ENCODE measurements at regions not wholly inside any gene's neighbourhood (a gene's known extent, or its start where the extent isn't known, plus 50 kb on each side); places are given as distances from the start of the nearest gene placed in this dataset.

DNA sequence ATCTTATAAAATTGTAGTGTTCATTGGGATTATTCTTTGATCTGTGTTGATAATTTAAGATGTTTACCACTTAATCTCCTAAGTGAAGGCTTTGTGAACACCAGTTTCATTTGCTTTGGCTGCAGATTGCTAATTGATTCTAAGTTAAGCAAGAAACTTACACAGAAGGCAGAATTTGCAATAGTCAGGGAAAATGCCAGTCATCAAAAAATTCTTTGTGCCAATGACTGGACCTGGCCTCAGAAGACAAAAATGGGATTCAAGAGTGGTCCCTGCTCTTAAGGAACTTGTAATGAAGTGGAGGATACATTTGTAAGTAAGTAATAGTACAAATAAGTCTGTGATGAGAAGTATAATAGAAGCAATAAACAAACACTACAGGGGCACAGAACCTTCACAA is 63.3 kb upstream of the EXOC2 start:
- no peak for DNase-seq (ENCODE audit: extremely low read depth, low read depth)
- TF ChIP-seq, protein P1, sequence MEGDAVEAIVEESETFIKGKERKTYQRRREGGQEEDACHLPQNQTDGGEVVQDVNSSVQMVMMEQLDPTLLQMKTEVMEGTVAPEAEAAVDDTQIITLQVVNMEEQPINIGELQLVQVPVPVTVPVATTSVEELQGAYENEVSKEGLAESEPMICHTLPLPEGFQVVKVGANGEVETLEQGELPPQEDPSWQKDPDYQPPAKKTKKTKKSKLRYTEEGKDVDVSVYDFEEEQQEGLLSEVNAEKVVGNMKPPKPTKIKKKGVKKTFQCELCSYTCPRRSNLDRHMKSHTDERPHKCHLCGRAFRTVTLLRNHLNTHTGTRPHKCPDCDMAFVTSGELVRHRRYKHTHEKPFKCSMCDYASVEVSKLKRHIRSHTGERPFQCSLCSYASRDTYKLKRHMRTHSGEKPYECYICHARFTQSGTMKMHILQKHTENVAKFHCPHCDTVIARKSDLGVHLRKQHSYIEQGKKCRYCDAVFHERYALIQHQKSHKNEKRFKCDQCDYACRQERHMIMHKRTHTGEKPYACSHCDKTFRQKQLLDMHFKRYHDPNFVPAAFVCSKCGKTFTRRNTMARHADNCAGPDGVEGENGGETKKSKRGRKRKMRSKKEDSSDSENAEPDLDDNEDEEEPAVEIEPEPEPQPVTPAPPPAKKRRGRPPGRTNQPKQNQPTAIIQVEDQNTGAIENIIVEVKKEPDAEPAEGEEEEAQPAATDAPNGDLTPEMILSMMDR (IDR thresholded peaks at IDR 0.05; ENCODE audit: low read depth, low read length): no peak

DNA sequence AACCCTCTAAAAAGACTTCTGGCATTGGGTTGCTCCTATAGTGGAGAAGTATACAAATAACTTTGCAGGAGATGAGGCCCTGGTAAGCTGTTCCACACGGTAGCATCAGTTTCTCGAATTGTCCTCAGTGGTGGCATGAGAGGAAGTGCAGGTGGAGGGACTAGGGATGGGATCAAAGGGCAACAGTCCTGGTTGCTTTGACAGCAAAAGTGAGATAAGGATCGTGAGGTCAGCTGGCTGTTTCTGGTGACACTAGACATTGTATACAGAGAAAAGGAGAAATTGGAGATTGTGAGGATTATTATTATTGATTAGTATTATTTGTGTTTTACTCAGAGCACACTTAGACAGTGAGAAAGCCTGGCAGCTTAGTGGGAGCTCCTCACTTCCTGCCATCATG is 61.3 kb upstream of the EXOC2 start:
- TF ChIP-seq, protein P1 (IDR thresholded peaks at IDR 0.05; ENCODE audit: low read depth, low read length): no peak
- no peak for DNase-seq (ENCODE audit: extremely low read depth, low read depth)

DNA sequence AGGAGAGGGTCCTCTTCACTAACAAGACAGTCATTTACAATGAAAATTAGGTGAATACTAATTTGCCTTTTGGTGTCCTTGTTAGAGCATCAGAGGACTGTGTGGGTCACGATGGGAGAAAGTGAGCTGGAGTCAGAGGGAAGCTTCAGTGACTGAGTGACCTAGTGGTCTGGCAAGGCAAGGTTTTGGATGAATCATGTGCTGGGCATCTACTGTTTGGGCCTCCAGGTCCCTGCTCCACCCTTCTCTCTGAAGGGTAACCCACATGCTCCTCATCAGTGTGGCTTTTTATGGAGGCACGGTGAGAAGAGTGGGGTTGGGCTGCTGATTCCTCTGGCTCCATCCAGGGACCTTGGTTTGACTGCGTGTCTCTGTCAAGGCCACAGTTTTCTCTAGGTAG is 60.5 kb upstream of the EXOC2 start:
- DNase-seq (ENCODE audit: extremely low read depth, low read depth): no peak
- TF ChIP-seq, protein P1 (IDR thresholded peaks at IDR 0.05; ENCODE audit: low read depth, low read length): no peak

DNA sequence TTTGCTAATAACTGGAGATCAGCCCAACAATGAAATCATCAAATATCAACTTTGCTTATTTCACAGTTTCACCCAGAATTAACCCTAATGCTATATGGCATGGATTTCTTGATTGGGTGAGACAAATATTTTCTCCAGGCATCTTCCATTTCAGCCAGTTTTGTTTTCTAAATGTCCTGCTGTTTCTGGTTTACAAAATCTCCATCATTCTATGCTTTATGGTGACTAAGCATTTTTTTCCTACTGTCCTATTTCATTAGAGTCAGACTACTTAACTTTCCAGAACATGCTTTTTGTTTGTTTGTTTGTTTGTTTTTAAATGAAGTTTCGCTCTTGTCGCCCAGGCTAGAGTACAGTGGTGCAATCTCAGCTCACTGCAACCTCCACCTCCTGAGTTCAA is 59.5 kb upstream of the EXOC2 start:
- TF ChIP-seq, protein P1 (IDR thresholded peaks at IDR 0.05; ENCODE audit: low read depth, low read length): no peak

DNA sequence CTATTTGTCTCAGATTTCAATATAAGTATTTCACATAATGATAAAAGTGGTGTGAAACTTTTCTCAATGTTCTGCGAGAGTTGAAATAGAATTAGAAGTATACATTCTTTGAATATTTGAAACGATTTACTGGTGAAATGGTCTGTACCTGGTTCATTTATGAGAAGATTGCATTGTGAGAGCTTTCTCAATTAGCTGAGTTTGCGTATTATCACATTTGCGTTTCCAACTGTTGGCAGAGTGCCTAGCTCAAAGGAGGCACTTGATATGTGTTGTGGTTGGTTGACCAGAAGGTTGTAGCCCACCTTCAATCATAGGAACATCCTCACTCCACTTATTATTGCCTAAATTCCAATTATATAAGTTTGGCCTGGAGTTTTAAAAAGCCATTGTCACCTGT is 58.8 kb upstream of the EXOC2 start:
- TF ChIP-seq, protein P1 (IDR thresholded peaks at IDR 0.05; ENCODE audit: low read depth, low read length): no peak
- no peak for DNase-seq (ENCODE audit: extremely low read depth, low read depth)

More for the DNA sequence above, 59.5 kb upstream of the EXOC2 start:
- DNase-seq (ENCODE audit: extremely low read depth, low read depth): no peak

DNA sequence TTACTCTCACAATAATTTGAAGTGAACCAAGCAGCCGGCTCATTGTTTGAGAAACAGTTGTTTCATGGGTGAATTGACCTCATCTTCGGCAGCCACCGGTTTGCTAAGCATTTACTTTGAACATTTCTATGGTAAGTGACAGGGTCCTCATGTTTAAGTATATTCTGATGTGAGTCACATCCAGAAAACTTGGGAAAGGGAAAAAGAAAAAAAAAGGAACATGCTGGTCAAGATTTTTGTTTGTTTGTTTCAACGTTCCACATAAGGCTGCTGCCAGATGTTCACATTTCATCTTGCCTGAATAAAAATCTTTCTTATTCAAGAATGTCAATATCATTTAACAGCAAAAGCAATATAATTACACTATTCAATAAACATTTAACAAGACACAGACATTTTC is 55.0 kb upstream of the EXOC2 start:
- TF ChIP-seq, protein P1 (IDR thresholded peaks at IDR 0.05; ENCODE audit: low read depth, low read length): no peak
- no peak for DNase-seq (ENCODE audit: extremely low read depth, low read depth)

DNA sequence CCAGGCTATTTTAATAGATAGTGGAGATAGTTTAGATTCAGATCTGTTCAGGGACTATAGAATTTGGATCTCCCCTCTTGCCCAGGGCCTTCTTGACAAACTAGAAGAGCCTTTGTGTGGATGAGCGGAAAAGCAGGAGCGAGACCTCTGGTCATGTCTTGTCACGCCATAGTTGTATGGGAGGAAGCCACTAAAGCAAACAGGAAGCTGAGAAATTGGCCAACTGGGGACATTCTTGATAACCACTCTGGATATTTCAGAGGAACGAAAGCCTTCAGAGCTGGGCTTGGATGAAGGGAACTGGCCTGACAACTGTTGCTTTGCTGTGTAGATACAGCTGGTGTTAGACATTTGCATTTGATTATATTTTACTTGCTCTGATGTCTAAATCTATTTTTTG is 54.1 kb upstream of the EXOC2 start:
- TF ChIP-seq, protein P1 (IDR thresholded peaks at IDR 0.05; ENCODE audit: low read depth, low read length): no peak
- DNase-seq (ENCODE audit: extremely low read depth, low read depth): no peak
